ENCODE measurements at regions not wholly inside any gene's neighbourhood (a gene's known extent, or its start where the extent isn't known, plus 50 kb on each side); places are given as distances from the start of the nearest gene placed in this dataset.

GRCh38 chr7:124162667-124163066 lies 129.8 kb upstream of the TMEM229A start:
- Histone ChIP-seq H3K4me3 (no peak overlapping the region), H3K9me3 (no peaks in the 10 kb centered on the region), H3K4me1 (no peaks in the 10 kb centered on the region), H3K36me3 (no peaks in the 10 kb centered on the region), H3K27me3 (no peaks in the 10 kb centered on the region), H3K27ac (no peak overlapping the region)
- TF ChIP-seq EP300 (IDR thresholded peaks at IDR 0.05), result no peak
- no peak for TF ChIP-seq POLR2A (IDR thresholded peaks at IDR 0.05)
- no peak for TF ChIP-seq POLR2AphosphoS5 (IDR thresholded peaks at IDR 0.05)
- TF ChIP-seq, protein P1, sequence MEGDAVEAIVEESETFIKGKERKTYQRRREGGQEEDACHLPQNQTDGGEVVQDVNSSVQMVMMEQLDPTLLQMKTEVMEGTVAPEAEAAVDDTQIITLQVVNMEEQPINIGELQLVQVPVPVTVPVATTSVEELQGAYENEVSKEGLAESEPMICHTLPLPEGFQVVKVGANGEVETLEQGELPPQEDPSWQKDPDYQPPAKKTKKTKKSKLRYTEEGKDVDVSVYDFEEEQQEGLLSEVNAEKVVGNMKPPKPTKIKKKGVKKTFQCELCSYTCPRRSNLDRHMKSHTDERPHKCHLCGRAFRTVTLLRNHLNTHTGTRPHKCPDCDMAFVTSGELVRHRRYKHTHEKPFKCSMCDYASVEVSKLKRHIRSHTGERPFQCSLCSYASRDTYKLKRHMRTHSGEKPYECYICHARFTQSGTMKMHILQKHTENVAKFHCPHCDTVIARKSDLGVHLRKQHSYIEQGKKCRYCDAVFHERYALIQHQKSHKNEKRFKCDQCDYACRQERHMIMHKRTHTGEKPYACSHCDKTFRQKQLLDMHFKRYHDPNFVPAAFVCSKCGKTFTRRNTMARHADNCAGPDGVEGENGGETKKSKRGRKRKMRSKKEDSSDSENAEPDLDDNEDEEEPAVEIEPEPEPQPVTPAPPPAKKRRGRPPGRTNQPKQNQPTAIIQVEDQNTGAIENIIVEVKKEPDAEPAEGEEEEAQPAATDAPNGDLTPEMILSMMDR (IDR thresholded peaks at IDR 0.05), result no peak
- no peak for DNase-seq
- intact Hi-C loops (cut with DNase I), result no loop called here

DNA sequence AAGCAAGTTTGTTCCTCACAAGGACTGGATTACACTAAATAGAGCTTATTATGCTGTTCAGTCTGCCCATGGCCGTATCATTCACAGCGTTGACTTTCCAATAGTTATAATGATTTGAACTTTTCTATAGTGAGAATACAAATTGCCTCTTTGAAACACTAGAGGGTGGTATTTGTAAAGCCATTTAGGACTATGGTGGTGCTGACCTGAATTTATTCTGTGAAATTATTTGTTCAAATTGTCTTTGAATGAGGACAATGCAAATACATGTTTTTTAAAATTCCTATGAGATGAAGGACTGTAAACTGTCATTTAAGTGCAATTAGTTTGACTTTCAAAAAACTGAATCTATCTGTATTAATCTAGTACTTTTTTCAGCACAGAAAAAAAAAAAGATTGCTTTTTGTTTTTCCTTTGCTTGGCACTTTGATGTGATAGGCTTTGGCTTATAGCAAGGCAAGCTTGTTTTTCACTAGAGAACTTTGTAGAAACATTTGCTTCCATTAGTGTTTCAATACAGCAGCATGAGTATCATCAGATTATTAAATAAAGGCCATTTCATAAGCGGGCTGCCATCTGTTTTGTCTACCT lies 122.7 kb upstream of the TMEM229A start:
- Histone ChIP-seq H3K9me3 (no peaks in the 10 kb centered on the region), H3K27me3 (no peaks in the 10 kb centered on the region), H3K4me1 (no peaks in the 10 kb centered on the region), H3K36me3 (no peaks in the 10 kb centered on the region), H3K27ac (no peak overlapping the region), H3K4me3 (no peak overlapping the region)
- DNase-seq, result no peak
- WGBS, 2 donors, result 33 to 45% methylated on average over 3 of the region's 3 CpGs
- no peak for TF ChIP-seq POLR2AphosphoS5 (IDR thresholded peaks at IDR 0.05)
- TF ChIP-seq, protein P1 (IDR thresholded peaks at IDR 0.05), result no peak
- TF ChIP-seq EP300 (IDR thresholded peaks at IDR 0.05), result no peak
- no peak for TF ChIP-seq POLR2A (IDR thresholded peaks at IDR 0.05)
- intact Hi-C loops (cut with DNase I), result loop anchor here (10.0 kb wide), 1 partner anchor 629 kb away; no protein-coding TSS in a partner anchor

GRCh38 chr7:124152859-124153692 lies 120.2 kb upstream of the TMEM229A start:
- no peaks in the 10 kb centered on the region for H3K36me3 ChIP-seq
- H3K27me3 ChIP-seq, result no peaks in the 10 kb centered on the region
- WGBS, 2 donors, result 85 to 95% methylated on average over 1 of the region's 1 CpG
- TF ChIP-seq POLR2AphosphoS5 (IDR thresholded peaks at IDR 0.05), result no peak
- H3K4me3 ChIP-seq, result no peak overlapping the region
- no peaks in the 10 kb centered on the region for H3K4me1 ChIP-seq
- H3K27ac ChIP-seq, result no peak overlapping the region
- no peaks in the 10 kb centered on the region for H3K9me3 ChIP-seq
- intact Hi-C loops (cut with DNase I), result loop anchor here (10.0 kb wide), 1 partner anchor 632 kb away; no protein-coding TSS in a partner anchor
- no peak for DNase-seq

GRCh38 chr7:124137664-124138063 lies 104.8 kb upstream of the TMEM229A start:
- Histone ChIP-seq H3K9me3 (peaks cover 0 to 3% (median 0%) of the 10 kb centered on the region in 4 donors), H3K4me3 (no peak overlapping the region), H3K27ac (no peak overlapping the region), H3K36me3 (no peaks in the 10 kb centered on the region), H3K27me3 (no peaks in the 10 kb centered on the region), H3K4me1 (no peaks in the 10 kb centered on the region)
- no peak for DNase-seq
- intact Hi-C loops (cut with DNase I), result no loop called here
- WGBS, 2 donors, result 75 to 84% methylated on average over 1 of the region's 1 CpG
- TF ChIP-seq POLR2AphosphoS5 (IDR thresholded peaks at IDR 0.05), result no peak
- TF ChIP-seq POLR2A (IDR thresholded peaks at IDR 0.05), result no peak
- no peak for TF ChIP-seq EP300 (IDR thresholded peaks at IDR 0.05)
- TF ChIP-seq, protein P1 (IDR thresholded peaks at IDR 0.05), result no peak

DNA sequence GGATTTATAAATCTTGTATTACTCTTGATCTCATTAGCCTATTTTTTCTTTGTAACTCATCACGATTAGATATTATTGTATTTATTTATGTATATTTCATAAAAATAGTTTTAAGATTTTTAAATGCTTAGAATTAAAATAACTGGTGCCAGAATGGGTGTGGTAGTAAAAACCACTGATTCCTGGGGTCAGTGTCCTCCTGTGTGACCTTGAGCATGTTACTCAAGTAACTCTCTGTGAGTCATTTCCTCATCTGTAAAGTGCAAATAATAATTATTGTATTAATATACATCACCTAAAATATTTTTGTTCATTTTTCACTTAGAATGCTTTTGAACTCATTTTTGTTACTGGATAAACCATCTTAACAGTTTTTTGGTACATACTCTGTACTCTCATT lies 91.3 kb upstream of the TMEM229A start:
- H3K27me3 ChIP-seq, result no peaks in the 10 kb centered on the region
- H3K9me3 ChIP-seq, result no peaks in the 10 kb centered on the region
- intact Hi-C loops (cut with DNase I), result no loop called here
- WGBS, 2 donors, result 72 to 86% methylated on average over 1 of the region's 1 CpG
- H3K27ac ChIP-seq, result no peak overlapping the region
- TF ChIP-seq, protein P1 (IDR thresholded peaks at IDR 0.05), result no peak
- TF ChIP-seq EP300 (IDR thresholded peaks at IDR 0.05), result no peak
- no peak for TF ChIP-seq POLR2AphosphoS5 (IDR thresholded peaks at IDR 0.05)
- TF ChIP-seq POLR2A (IDR thresholded peaks at IDR 0.05), result no peak
- H3K4me3 ChIP-seq, result no peak overlapping the region
- no peaks in the 10 kb centered on the region for H3K4me1 ChIP-seq
- H3K36me3 ChIP-seq, result no peaks in the 10 kb centered on the region
- DNase-seq, result no peak

All from sigmoid colon (tissue), 6 donors.